Gastroesophageal sphincter (tissue), 4 donors: ENCODE measurements at regions not wholly inside any gene's neighbourhood (a gene's known extent, or its start where the extent isn't known, plus 50 kb on each side); places are given as distances from the start of the nearest gene placed in this dataset.

Experiments used
- ATAC-seq: fragments of 150-250 bp; one replicate; pipeline ENCODE4 v1.9.1; 2016; ENCODE audit warnings: mild to moderate bottlenecking, moderate library complexity
- H3K27ac ChIP-seq, 4 donors: fragments of 200-600 bp; sonication (generic) in 3 of 4; 1 replicate in 3 of 4; 2 replicates in 1 of 4; pipeline ENCODE4 v1.5.1; 2016 to 2019
- H3K27me3 ChIP-seq: fragments of 200-600 bp; sonication (generic); one replicate; pipeline ENCODE4 v1.5.1; 2019
- H3K36me3 ChIP-seq, 2 donors: fragments of 200-600 bp; sonication (generic); one replicate each; pipeline ENCODE4 v1.5.1; 2019; ENCODE audit warnings: control low read depth in 1 of 2
- H3K4me1 ChIP-seq, 3 donors: fragments of 200-600 bp; sonication (generic); 1 replicate in 2 of 3; 2 replicates in 1 of 3; pipeline ENCODE4 v1.5.1; 2016 to 2019; ENCODE audit warnings: control low read depth in 2 of 3
- H3K4me3 ChIP-seq, 2 donors: fragments of 200-600 bp; sonication (generic); one replicate each; pipeline ENCODE4 v1.5.1; 2019; ENCODE audit warnings: mild to moderate bottlenecking in 1 of 2, moderate library complexity in 1 of 2
- H3K9me3 ChIP-seq, 3 donors: fragments of 200-600 bp; sonication (generic); one replicate each; pipeline ENCODE4 v1.5.1; 2017 to 2019; ENCODE audit warnings: control low read depth in 2 of 3
- EP300 ChIP-seq: sonication (generic); formaldehyde crosslinking; IDR thresholded peaks from one replicate; pipeline ENCODE4 v1.6.1; 2017; ENCODE audit warnings: antibody characterized with exemption, mild to moderate bottlenecking
- POLR2A ChIP-seq, 2 donors: fragments of 450-650 bp; IDR thresholded peaks; one replicate each; pipeline ENCODE4 v1.6.1; 2017; ENCODE audit warnings: antibody characterized with exemption in 2 of 2, mild to moderate bottlenecking in 2 of 2, moderate library complexity in 1 of 2
- POLR2AphosphoS5 ChIP-seq: sonication (generic); formaldehyde crosslinking; IDR thresholded peaks from one replicate; pipeline ENCODE4 v1.6.1; 2017; ENCODE audit warnings: antibody characterized with exemption
- WGBS, 2 donors: methylation state at CpG; one replicate each; pipeline ENCODE4 v1.1.5; 2018; ENCODE audit warnings: low coverage in 1 of 2; 5-methylcytosine and 5-hydroxymethylcytosine counted together
- TF ChIP-seq, protein P1 (sequence below), 4 experiments: fragments of 200-600 bp in 2 of 4; fragments of 450-650 bp in 2 of 4; sonication (generic) in 1 of 4; IDR thresholded peaks; one replicate each; pipeline ENCODE4 v1.5.1; 2017 to 2019; ENCODE audit warnings: antibody characterized with exemption in 4 of 4, mild to moderate bottlenecking in 2 of 4, moderate library complexity in 2 of 4

DNA sequence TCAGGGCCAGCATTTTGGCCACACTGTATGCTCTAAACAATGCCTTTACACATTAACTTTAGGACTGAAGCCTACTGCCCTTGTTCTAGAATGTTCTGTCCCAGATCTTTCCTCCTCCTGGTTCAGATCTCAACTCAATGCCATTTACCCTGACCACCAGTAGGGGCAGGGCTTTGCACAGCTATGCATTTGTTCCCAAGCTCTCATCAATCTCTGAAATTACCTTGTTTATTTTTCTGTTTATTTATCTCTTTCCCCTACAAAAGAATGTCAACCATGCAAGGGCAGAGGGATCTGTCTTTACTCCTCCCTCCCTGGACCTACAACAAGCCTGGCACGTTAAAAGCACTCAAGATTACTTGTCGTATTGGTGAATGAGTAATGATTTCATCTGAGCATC lies 612.9 kb downstream of the BNC2 start:
- Histone ChIP-seq H3K27me3 (no peaks in the 10 kb centered on the region), H3K36me3 (no peaks in the 10 kb centered on the region), H3K27ac (no peak overlapping the region), H3K4me1 (no peaks in the 10 kb centered on the region), H3K9me3 (no peaks in the 10 kb centered on the region), H3K4me3 (no peak overlapping the region)
- no peak for ATAC-seq
- TF ChIP-seq, protein P1, sequence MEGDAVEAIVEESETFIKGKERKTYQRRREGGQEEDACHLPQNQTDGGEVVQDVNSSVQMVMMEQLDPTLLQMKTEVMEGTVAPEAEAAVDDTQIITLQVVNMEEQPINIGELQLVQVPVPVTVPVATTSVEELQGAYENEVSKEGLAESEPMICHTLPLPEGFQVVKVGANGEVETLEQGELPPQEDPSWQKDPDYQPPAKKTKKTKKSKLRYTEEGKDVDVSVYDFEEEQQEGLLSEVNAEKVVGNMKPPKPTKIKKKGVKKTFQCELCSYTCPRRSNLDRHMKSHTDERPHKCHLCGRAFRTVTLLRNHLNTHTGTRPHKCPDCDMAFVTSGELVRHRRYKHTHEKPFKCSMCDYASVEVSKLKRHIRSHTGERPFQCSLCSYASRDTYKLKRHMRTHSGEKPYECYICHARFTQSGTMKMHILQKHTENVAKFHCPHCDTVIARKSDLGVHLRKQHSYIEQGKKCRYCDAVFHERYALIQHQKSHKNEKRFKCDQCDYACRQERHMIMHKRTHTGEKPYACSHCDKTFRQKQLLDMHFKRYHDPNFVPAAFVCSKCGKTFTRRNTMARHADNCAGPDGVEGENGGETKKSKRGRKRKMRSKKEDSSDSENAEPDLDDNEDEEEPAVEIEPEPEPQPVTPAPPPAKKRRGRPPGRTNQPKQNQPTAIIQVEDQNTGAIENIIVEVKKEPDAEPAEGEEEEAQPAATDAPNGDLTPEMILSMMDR (IDR thresholded peaks at IDR 0.05), result peak in 2 of 4 experiments; percentile 11 to 22
- TF ChIP-seq POLR2AphosphoS5, result no peak
- 82% methylated on average over 2 of the region's 2 CpGs; no CpG with 5 or more reads in 1 of the 2 donors for WGBS, 2 donors

GRCh38 chr9:16258191-16258590 lies 612.3 kb downstream of the BNC2 start:
- H3K4me1 ChIP-seq, result no peaks in the 10 kb centered on the region
- WGBS, 2 donors, result 93 to 97% methylated on average over 9 to 10 of the region's 12 CpGs

DNA sequence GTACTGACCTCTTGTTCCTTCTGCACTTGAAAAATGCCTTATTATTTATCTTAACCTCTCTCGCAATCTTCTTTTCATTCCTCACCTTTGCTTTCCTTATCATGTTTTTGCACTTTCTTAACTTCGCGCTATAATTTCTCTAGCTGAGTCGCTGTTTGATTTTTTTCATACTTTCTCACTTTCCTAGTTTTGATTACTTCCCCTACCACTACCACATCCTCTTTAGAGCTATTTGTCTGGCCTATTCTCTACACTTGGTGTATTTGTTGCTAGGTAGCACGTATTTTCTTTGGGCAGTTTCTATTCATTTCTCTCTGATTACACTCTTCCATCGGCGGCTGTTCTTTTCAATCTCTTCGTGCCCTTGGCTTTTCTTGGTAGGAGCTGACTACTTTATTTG lies 611.8 kb downstream of the BNC2 start:
- Histone ChIP-seq H3K36me3 (no peaks in the 10 kb centered on the region), H3K27me3 (no peaks in the 10 kb centered on the region), H3K27ac (no peak overlapping the region), H3K4me1 (no peaks in the 10 kb centered on the region), H3K9me3 (no peaks in the 10 kb centered on the region), H3K4me3 (no peak overlapping the region)
- ATAC-seq, result no peak
- 77 to 93% methylated on average over 6 to 8 of the region's 8 CpGs for WGBS, 2 donors
- no peak for TF ChIP-seq POLR2A (IDR thresholded peaks at IDR 0.05)
- TF ChIP-seq, protein P1 (IDR thresholded peaks at IDR 0.05), result no peak
- TF ChIP-seq POLR2AphosphoS5, result no peak
- TF ChIP-seq EP300, result no peak

More at GRCh38 chr9:16258191-16258590, 612.3 kb downstream of the BNC2 start:
- TF ChIP-seq POLR2AphosphoS5 (no peak), POLR2A (IDR thresholded peaks at IDR 0.05) (no peak), EP300 (no peak)
- TF ChIP-seq, protein P1 (IDR thresholded peaks at IDR 0.05), result no peak
- H3K27me3 ChIP-seq, result no peaks in the 10 kb centered on the region
- H3K27ac ChIP-seq, result no peak overlapping the region
- H3K36me3 ChIP-seq, result no peaks in the 10 kb centered on the region
- ATAC-seq, result no peak
- no peak overlapping the region for H3K4me3 ChIP-seq
- no peaks in the 10 kb centered on the region for H3K9me3 ChIP-seq

GRCh38 chr9:16262477-16263261 lies 607.8 kb downstream of the BNC2 start:
- TF ChIP-seq POLR2AphosphoS5 (no peak), EP300 (no peak), POLR2A (IDR thresholded peaks at IDR 0.05) (no peak)
- TF ChIP-seq, protein P1 (IDR thresholded peaks at IDR 0.05), result no peak
- Histone ChIP-seq H3K4me3 (no peak overlapping the region), H3K4me1 (peaks cover 0 to 5% (median 0%) of the 10 kb centered on the region in 3 donors), H3K27ac (no peak overlapping the region), H3K36me3 (no peaks in the 10 kb centered on the region), H3K9me3 (no peaks in the 10 kb centered on the region), H3K27me3 (no peaks in the 10 kb centered on the region)
- 63 to 64% methylated on average over 7 to 12 of the region's 14 CpGs for WGBS, 2 donors
- ATAC-seq, result no peak

DNA sequence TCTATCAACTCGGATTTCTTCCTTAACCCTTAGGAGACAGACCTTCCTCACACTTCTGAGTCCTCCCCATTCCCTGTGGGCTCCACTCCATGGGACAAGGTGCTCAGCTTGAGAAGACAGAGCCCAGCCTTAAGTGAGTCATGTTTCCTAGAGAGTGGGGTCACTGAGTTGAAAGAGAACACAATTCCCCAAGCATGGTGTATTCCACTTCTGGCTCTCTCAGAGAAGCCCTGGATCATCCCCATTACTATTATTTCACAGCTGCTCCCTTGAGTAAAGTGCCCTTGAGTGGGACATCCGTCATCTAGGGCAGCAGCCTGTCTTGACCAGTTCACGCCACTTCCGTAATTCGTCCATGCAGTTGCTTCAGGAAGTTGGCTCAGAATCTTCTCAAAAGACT lies 604.8 kb downstream of the BNC2 start:
- H3K27ac ChIP-seq, result no peak overlapping the region
- H3K27me3 ChIP-seq, result no peaks in the 10 kb centered on the region
- TF ChIP-seq POLR2AphosphoS5 (no peak), POLR2A (IDR thresholded peaks at IDR 0.05) (no peak)
- TF ChIP-seq, protein P1 (IDR thresholded peaks at IDR 0.05), result no peak
- 88% methylated on average over 4 of the region's 5 CpGs; no CpG with 5 or more reads in 1 of the 2 donors for WGBS, 2 donors
- H3K4me1 ChIP-seq, result peaks cover 0 to 12% (median 0%) of the 10 kb centered on the region in 3 donors
- ATAC-seq, result no peak
- H3K9me3 ChIP-seq, result no peaks in the 10 kb centered on the region
- H3K36me3 ChIP-seq, result no peaks in the 10 kb centered on the region
- H3K4me3 ChIP-seq, result no peak overlapping the region
